HEK293T (cell line): ENCODE measurements at regions not wholly inside any gene's neighbourhood (a gene's known extent, or its start where the extent isn't known, plus 50 kb on each side); places are given as distances from the start of the nearest gene placed in this dataset.

Experiments
- ARNT ChIP-seq: fragments of 450-650 bp; IDR thresholded peaks from 2 replicates; pipeline ENCODE4 v1.6.1; 2017; ENCODE audit warnings: mild to moderate bottlenecking
- BHLHE40 ChIP-seq: fragments of 450-650 bp; IDR thresholded peaks from 2 replicates; pipeline ENCODE4 v1.6.1; 2016; ENCODE audit warnings: mild to moderate bottlenecking, moderate library complexity, borderline replicate concordance
- ELF4 ChIP-seq: fragments of 450-650 bp; IDR thresholded peaks from 2 replicates; pipeline ENCODE4 v1.6.1; 2017; ENCODE audit warnings: antibody characterized with exemption
- FOXA1 ChIP-seq: fragments of 450-650 bp; IDR thresholded peaks from 2 replicates; pipeline ENCODE4 v1.6.1; 2016; ENCODE audit warnings: mild to moderate bottlenecking
- FOXK2 ChIP-seq: fragments of 450-650 bp; IDR thresholded peaks from 2 replicates; pipeline ENCODE4 v1.6.1; 2016; ENCODE audit warnings: mild to moderate bottlenecking
- FOXM1 ChIP-seq: fragments of 450-650 bp; IDR thresholded peaks from 2 replicates; pipeline ENCODE4 v1.6.1; 2017; ENCODE audit warnings: mild to moderate bottlenecking, borderline replicate concordance
- NFRKB ChIP-seq: fragments of 450-650 bp; IDR thresholded peaks from 2 replicates; pipeline ENCODE4 v1.6.1; 2016; ENCODE audit warnings: mild to moderate bottlenecking, moderate library complexity
- SP1 ChIP-seq: fragments of 450-650 bp; IDR thresholded peaks from 2 replicates; pipeline ENCODE4 v1.6.1; 2017
- SUZ12 ChIP-seq: fragments of 450-650 bp; IDR thresholded peaks from 2 replicates; pipeline ENCODE4 v1.6.1; 2016; ENCODE audit warnings: mild to moderate bottlenecking
- TF ChIP-seq, protein P1 (sequence below): fragments of 450-650 bp; IDR thresholded peaks from 2 replicates; pipeline ENCODE4 v1.6.1; 2016

GRCh38 chr14:71583194-71583593, 349.0 kb upstream of the RGS6 start:
- TF ChIP-seq SUZ12 (no peak), ELF4 (no peak), FOXM1 (no peak), BHLHE40 (no peak), SP1 (no peak), ARNT (no peak), FOXK2 (no peak), FOXA1 (no peak), NFRKB (no peak)
- TF ChIP-seq, protein P1, sequence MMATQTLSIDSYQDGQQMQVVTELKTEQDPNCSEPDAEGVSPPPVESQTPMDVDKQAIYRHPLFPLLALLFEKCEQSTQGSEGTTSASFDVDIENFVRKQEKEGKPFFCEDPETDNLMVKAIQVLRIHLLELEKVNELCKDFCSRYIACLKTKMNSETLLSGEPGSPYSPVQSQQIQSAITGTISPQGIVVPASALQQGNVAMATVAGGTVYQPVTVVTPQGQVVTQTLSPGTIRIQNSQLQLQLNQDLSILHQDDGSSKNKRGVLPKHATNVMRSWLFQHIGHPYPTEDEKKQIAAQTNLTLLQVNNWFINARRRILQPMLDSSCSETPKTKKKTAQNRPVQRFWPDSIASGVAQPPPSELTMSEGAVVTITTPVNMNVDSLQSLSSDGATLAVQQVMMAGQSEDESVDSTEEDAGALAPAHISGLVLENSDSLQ, result no peak
